ENCODE measurements at regions not wholly inside any gene's neighbourhood (a gene's known extent, or its start where the extent isn't known, plus 50 kb on each side); places are given as distances from the start of the nearest gene placed in this dataset.

DNA sequence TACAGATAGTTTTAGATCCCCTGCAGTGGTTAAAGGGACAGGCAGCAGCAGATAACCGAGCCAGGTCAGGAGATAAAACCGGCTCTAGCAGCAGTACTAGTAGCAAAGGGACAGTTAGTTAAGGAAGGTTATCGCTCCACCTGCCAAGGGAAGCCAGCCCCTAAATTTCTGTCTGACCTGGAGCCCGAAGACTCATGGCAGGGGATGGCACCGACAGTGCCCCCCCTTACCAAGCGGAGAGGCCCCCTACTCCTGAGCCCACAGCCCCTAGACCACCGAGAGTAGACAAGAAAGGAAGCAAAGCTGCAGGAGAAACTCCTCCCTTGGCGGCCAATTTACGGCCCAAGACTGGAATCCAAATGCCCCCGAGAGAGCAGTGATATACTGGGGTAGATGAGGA lies 61.3 kb upstream of the MAGEC2 start:
- TF ChIP-seq, protein P1, sequence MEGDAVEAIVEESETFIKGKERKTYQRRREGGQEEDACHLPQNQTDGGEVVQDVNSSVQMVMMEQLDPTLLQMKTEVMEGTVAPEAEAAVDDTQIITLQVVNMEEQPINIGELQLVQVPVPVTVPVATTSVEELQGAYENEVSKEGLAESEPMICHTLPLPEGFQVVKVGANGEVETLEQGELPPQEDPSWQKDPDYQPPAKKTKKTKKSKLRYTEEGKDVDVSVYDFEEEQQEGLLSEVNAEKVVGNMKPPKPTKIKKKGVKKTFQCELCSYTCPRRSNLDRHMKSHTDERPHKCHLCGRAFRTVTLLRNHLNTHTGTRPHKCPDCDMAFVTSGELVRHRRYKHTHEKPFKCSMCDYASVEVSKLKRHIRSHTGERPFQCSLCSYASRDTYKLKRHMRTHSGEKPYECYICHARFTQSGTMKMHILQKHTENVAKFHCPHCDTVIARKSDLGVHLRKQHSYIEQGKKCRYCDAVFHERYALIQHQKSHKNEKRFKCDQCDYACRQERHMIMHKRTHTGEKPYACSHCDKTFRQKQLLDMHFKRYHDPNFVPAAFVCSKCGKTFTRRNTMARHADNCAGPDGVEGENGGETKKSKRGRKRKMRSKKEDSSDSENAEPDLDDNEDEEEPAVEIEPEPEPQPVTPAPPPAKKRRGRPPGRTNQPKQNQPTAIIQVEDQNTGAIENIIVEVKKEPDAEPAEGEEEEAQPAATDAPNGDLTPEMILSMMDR (IDR thresholded peaks at IDR 0.05) = no peak
- TF ChIP-seq POLR2A (IDR thresholded peaks at IDR 0.05) = no peak
